H9 (cell line): ENCODE measurements at regions not wholly inside any gene's neighbourhood (a gene's known extent, or its start where the extent isn't known, plus 50 kb on each side); places are given as distances from the start of the nearest gene placed in this dataset.

Experiments used
- DNase-seq: peaks from one replicate; pipeline ENCODE4 v3.0.0-alpha.2; 2017
- H2AFZ ChIP-seq: one replicate; pipeline ENCODE4 v1.6.1; 2013; ENCODE audit warnings: mild to moderate bottlenecking, low read length, control low read depth, moderate library complexity
- H2AK5ac ChIP-seq: 2 replicates; pipeline ENCODE4 v1.6.1; 2013; ENCODE audit warnings: low read length, control low read depth, mixed read lengths; ENCODE audit not compliant: insufficient read length
- H2BK120ac ChIP-seq: one replicate; pipeline ENCODE4 v1.6.1; 2013; ENCODE audit warnings: low read depth, mild to moderate bottlenecking, low read length, control low read depth, inconsistent platforms; ENCODE audit not compliant: poor library complexity, severe bottlenecking
- H2BK12ac ChIP-seq: 2 replicates; pipeline ENCODE4 v1.6.1; 2013; ENCODE audit warnings: low read length, control low read depth, mixed read lengths, low read depth; ENCODE audit not compliant: insufficient read length
- H2BK15ac ChIP-seq: 2 replicates; pipeline ENCODE4 v1.6.1; 2013; ENCODE audit warnings: low read depth, low read length, control low read depth
- H2BK20ac ChIP-seq: one replicate; pipeline ENCODE4 v1.6.1; 2013; ENCODE audit warnings: low read depth, mild to moderate bottlenecking, low read length, control low read depth, inconsistent platforms; ENCODE audit not compliant: poor library complexity, severe bottlenecking
- H2BK5ac ChIP-seq: 2 replicates; pipeline ENCODE4 v1.6.1; 2013; ENCODE audit warnings: low read length, control low read depth, mixed read lengths; ENCODE audit not compliant: insufficient read length
- H3K14ac ChIP-seq: 2 replicates; pipeline ENCODE4 v1.6.1; 2013; ENCODE audit warnings: low read length, control low read depth; ENCODE audit not compliant: insufficient read depth
- H3K18ac ChIP-seq: 2 replicates; pipeline ENCODE4 v1.6.1; 2013; ENCODE audit warnings: low read depth, mild to moderate bottlenecking, mixed read lengths, low read length, control low read depth; ENCODE audit not compliant: insufficient read length
- H3K23ac ChIP-seq: 2 replicates; pipeline ENCODE4 v1.6.1; 2013; ENCODE audit warnings: low read length, control low read depth, mixed read lengths, low read depth; ENCODE audit not compliant: insufficient read length
- H3K23me2 ChIP-seq: 2 replicates; pipeline ENCODE4 v1.6.1; 2013; ENCODE audit warnings: low read depth, mild to moderate bottlenecking, mixed read lengths, low read length, control low read depth; ENCODE audit not compliant: insufficient read length, poor library complexity, severe bottlenecking
- H3K27ac ChIP-seq: 2 replicates; pipeline ENCODE4 v1.5.1; 2013; ENCODE audit warnings: low read length, control low read depth, mixed read lengths, low read depth; ENCODE audit not compliant: insufficient read length
- H3K27me3 ChIP-seq: 2 replicates; pipeline ENCODE4 v1.6.1; 2013; ENCODE audit warnings: low read length, control low read depth, inconsistent platforms; ENCODE audit not compliant: insufficient read depth
- H3K4ac ChIP-seq: 2 replicates; pipeline ENCODE4 v1.6.1; 2013; ENCODE audit warnings: low read depth, mild to moderate bottlenecking, control low read depth, inconsistent platforms, low read length, moderate library complexity
- H3K4me1 ChIP-seq: 2 replicates; pipeline ENCODE4 v1.6.1; 2013; ENCODE audit warnings: low read length, control low read depth, inconsistent platforms; ENCODE audit not compliant: insufficient read depth
- H3K4me2 ChIP-seq: 2 replicates; pipeline ENCODE4 v1.6.1; 2013; ENCODE audit warnings: low read length, control low read depth, mixed read lengths; ENCODE audit not compliant: insufficient read length, insufficient read depth
- H3K56ac ChIP-seq: 2 replicates; pipeline ENCODE4 v1.6.1; 2013; ENCODE audit warnings: low read depth, mild to moderate bottlenecking, mixed read lengths, low read length, control low read depth; ENCODE audit not compliant: insufficient read length
- H3K79me1 ChIP-seq: 2 replicates; pipeline ENCODE4 v1.6.1; 2013; ENCODE audit warnings: low read depth, mild to moderate bottlenecking, moderate library complexity, low read length, control low read depth, inconsistent platforms; ENCODE audit not compliant: insufficient read depth, poor library complexity, severe bottlenecking
- H3K79me2 ChIP-seq: 2 replicates; pipeline ENCODE4 v1.6.1; 2013; ENCODE audit warnings: low read length, control low read depth, inconsistent platforms; ENCODE audit not compliant: insufficient read depth
- H3K9ac ChIP-seq: 2 replicates; pipeline ENCODE4 v1.6.1; 2013; ENCODE audit warnings: low read length, control low read depth, mixed read lengths; ENCODE audit not compliant: insufficient read length; ENCODE audit errors: extremely low read depth
- H3K9me3 ChIP-seq: one replicate; pipeline ENCODE4 v1.6.1; 2013; ENCODE audit warnings: low read depth, low read length, inconsistent platforms; ENCODE audit not compliant: control insufficient read depth
- H3T11ph ChIP-seq: one replicate; pipeline ENCODE4 v1.6.1; 2013; ENCODE audit warnings: mild to moderate bottlenecking, low read length, control low read depth, inconsistent platforms
- H4K20me1 ChIP-seq: one replicate; pipeline ENCODE4 v1.6.1; 2013; ENCODE audit not compliant: control insufficient read depth, insufficient read length, insufficient read depth
- H4K5ac ChIP-seq: 2 replicates; pipeline ENCODE4 v1.6.1; 2013; ENCODE audit warnings: low read depth, mild to moderate bottlenecking, mixed read lengths, low read length, control low read depth; ENCODE audit not compliant: insufficient read length
- H4K8ac ChIP-seq: replicated peaks from 2 replicates; pipeline ENCODE4 v1.6.1; 2013; ENCODE audit warnings: low read length, control low read depth, mixed read lengths, low read depth; ENCODE audit not compliant: insufficient read length
- H4K91ac ChIP-seq: 2 replicates; pipeline ENCODE4 v1.6.1; 2013; ENCODE audit warnings: low read depth, mild to moderate bottlenecking, moderate library complexity, mixed read lengths, low read length, control low read depth; ENCODE audit not compliant: insufficient read length
- H3K27ac Mint-ChIP-seq, 3 experiments: 2 replicates in 2 of 3; 3 replicates in 1 of 3; pipeline ENCODE4 v1.8.0; 2020 to 2021; ENCODE audit warnings: mixed read lengths in 3 of 3, mild to moderate bottlenecking in 1 of 3, moderate library complexity in 1 of 3
- H3K27me3 Mint-ChIP-seq: 2 replicates; pipeline ENCODE4 v1.8.0; 2021; ENCODE audit warnings: low read depth, mild to moderate bottlenecking, moderate library complexity, mixed read lengths
- H3K36me3 Mint-ChIP-seq, 3 experiments: 2 replicates in 2 of 3; 3 replicates in 1 of 3; pipeline ENCODE4 v1.8.0; 2020 to 2021; ENCODE audit warnings: low read depth in 3 of 3, mixed read lengths in 3 of 3; ENCODE audit not compliant: insufficient read depth in 1 of 3
- H3K4me1 Mint-ChIP-seq, 2 experiments: 2 replicates each; pipeline ENCODE4 v1.8.0; 2020; ENCODE audit warnings: mixed read lengths in 2 of 2
- H3K4me3 Mint-ChIP-seq, 2 experiments: 2 replicates in 1 of 2; 3 replicates in 1 of 2; pipeline ENCODE4 v1.8.0; 2020 to 2021; ENCODE audit warnings: mild to moderate bottlenecking in 2 of 2, mixed read lengths in 2 of 2, moderate library complexity in 1 of 2
- H3K9me3 Mint-ChIP-seq, 2 experiments: 2 replicates in 1 of 2; 3 replicates in 1 of 2; pipeline ENCODE4 v1.8.0; 2020; ENCODE audit warnings: mild to moderate bottlenecking in 2 of 2, mixed read lengths in 2 of 2, moderate library complexity in 1 of 2
- WGBS: extraction: QIAGEN DNeasy Blood & Tissue Kit; methylation state at CpG from one replicate; pipeline ENCODE4 v1.1.7; 2013; ENCODE audit warnings: missing lambda C conversion rate, low lambda C conversion rate, mixed read lengths; ENCODE audit not compliant: insufficient read length; ENCODE audit errors: extremely low coverage; 5-methylcytosine and 5-hydroxymethylcytosine counted together
- TF ChIP-seq, protein P1 (sequence below): fragments of 200-600 bp; sonication (generic); conservative IDR thresholded peaks from 3 replicates; pipeline ENCODE4 v1.8.0; 2021; ENCODE audit warnings: antibody characterized with exemption, mild to moderate bottlenecking

DNA sequence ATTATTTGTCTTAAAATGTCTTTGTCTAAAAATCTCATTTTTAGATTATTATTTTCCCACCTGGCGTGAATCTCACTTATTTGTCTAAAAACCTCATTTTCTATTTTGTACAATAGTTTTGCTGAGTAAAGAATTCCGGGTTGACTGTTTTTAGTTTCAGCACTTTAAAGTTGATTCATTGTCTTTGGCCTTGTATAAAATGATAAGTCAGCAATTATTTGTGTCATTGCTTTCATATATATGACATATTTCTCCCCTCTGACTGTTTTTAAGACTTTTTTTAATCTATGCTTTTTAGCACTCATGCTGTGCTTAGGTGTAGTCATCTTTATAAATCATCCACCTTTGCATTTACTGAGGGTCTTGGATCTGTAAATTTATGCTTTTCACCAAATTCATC lies 92.1 kb upstream of the DOK6 start:
- no peak overlapping the region for H3K56ac ChIP-seq
- H3K4me1 ChIP-seq, result no peaks in the 10 kb centered on the region
- H3K36me3 Mint-ChIP-seq, result no peaks in the 10 kb centered on the region; a peak in 1 of 7 replicates
- no peaks in the 10 kb centered on the region for H3K79me1 ChIP-seq
- no peak overlapping the region for H3K18ac ChIP-seq
- no peak overlapping the region for H3K14ac ChIP-seq
- no peak overlapping the region for H3K27ac Mint-ChIP-seq
- no peak overlapping the region for H4K8ac ChIP-seq
- no peak overlapping the region for H3T11ph ChIP-seq
- H2BK15ac ChIP-seq, result no peak overlapping the region
- no peak overlapping the region for H2BK5ac ChIP-seq
- no peaks in the 10 kb centered on the region for H3K4me1 Mint-ChIP-seq
- no peaks in the 10 kb centered on the region for H3K23me2 ChIP-seq
- H4K91ac ChIP-seq, result no peak overlapping the region
- H2BK120ac ChIP-seq, result no peak overlapping the region
- no peaks in the 10 kb centered on the region for H3K9me3 ChIP-seq
- H4K20me1 ChIP-seq, result no peaks in the 10 kb centered on the region
- no peak overlapping the region for H4K5ac ChIP-seq
- H3K27ac ChIP-seq, result no peak overlapping the region
- no CpG with 5 or more reads among the region's 2 CpGs for WGBS
- no peak overlapping the region for H3K4me2 ChIP-seq
- H2BK20ac ChIP-seq, result no peak overlapping the region
- TF ChIP-seq, protein P1, sequence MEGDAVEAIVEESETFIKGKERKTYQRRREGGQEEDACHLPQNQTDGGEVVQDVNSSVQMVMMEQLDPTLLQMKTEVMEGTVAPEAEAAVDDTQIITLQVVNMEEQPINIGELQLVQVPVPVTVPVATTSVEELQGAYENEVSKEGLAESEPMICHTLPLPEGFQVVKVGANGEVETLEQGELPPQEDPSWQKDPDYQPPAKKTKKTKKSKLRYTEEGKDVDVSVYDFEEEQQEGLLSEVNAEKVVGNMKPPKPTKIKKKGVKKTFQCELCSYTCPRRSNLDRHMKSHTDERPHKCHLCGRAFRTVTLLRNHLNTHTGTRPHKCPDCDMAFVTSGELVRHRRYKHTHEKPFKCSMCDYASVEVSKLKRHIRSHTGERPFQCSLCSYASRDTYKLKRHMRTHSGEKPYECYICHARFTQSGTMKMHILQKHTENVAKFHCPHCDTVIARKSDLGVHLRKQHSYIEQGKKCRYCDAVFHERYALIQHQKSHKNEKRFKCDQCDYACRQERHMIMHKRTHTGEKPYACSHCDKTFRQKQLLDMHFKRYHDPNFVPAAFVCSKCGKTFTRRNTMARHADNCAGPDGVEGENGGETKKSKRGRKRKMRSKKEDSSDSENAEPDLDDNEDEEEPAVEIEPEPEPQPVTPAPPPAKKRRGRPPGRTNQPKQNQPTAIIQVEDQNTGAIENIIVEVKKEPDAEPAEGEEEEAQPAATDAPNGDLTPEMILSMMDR, result no peak
- peaks cover 4 to 6% of the 10 kb centered on the region in 2 experiments; a peak in 1 of 5 replicates for H3K9me3 Mint-ChIP-seq
- H3K27me3 Mint-ChIP-seq, result no peaks in the 10 kb centered on the region
- no peak overlapping the region for H3K4ac ChIP-seq
- no peak for DNase-seq
- H3K27me3 ChIP-seq, result no peaks in the 10 kb centered on the region
- H3K4me3 Mint-ChIP-seq, result no peak overlapping the region
- H3K23ac ChIP-seq, result no peak overlapping the region
- no peak overlapping the region for H3K9ac ChIP-seq
- no peak overlapping the region for H2AK5ac ChIP-seq
- H3K79me2 ChIP-seq, result no peaks in the 10 kb centered on the region
- H2AFZ ChIP-seq, result no peak overlapping the region
- no peak overlapping the region for H2BK12ac ChIP-seq
